SK-MEL-5 (cell line): ENCODE measurements at regions not wholly inside any gene's neighbourhood (a gene's known extent, or its start where the extent isn't known, plus 50 kb on each side); places are given as distances from the start of the nearest gene placed in this dataset.
"Not testable (repeated sequence)": the region's sequence is repeated elsewhere in the genome, so short reads cannot be mapped to it uniquely, and the experiment has no call there.

Experiments used
- DNase-seq: peaks from one replicate; pipeline ENCODE4 v3.0.0-alpha.2; 2016; ENCODE audit warnings: low read depth, low spot score
- in situ Hi-C: cut with HindIII; loops from 2 replicates; pipeline ENCODE4 v1.10.0; 2016; ENCODE audit warnings: low sequenced_read_pairs, high pct_unique_total_duplicates, low pct_unique_long_range_greater_than_20kb

GRCh38 chr5:57429513-57430120 lies 53.0 kb downstream of the ACTBL2 start:
- DNase-seq: no peak
- in situ Hi-C loops: no loop called here

GRCh38 chr5:57429021-57429420 lies 53.6 kb downstream of the ACTBL2 start:
- in situ Hi-C loops, DNase-seq: not testable (repeated sequence)

GRCh38 chr5:57422993-57423392 lies 59.6 kb downstream of the ACTBL2 start:
- no peak for DNase-seq
- in situ Hi-C loops: no loop called here

- no peak for DNase-seq
- in situ Hi-C loops: no loop called here
Measured at GRCh38 chr5:57422341-57422740, 60.3 kb downstream of the ACTBL2 start.

GRCh38 chr5:57420801-57421200 lies 61.8 kb downstream of the ACTBL2 start:
- in situ Hi-C loops: no loop called here
- DNase-seq: no peak

- DNase-seq: no peak
- in situ Hi-C loops: no loop called here
Measured at GRCh38 chr5:57417971-57418370, 64.6 kb downstream of the ACTBL2 start.

- DNase-seq: no peak
- in situ Hi-C loops: no loop called here
Measured at GRCh38 chr5:57417320-57417719, 65.3 kb downstream of the ACTBL2 start.

GRCh38 chr5:57416278-57416994 lies 66.2 kb downstream of the ACTBL2 start:
- in situ Hi-C loops: no loop called here
- no peak for DNase-seq

GRCh38 chr5:57414857-57415256 lies 67.8 kb downstream of the ACTBL2 start:
- in situ Hi-C loops: no loop called here
- no peak for DNase-seq

- no peak for DNase-seq
- in situ Hi-C loops: no loop called here
Measured at GRCh38 chr5:57414191-57414590, 68.4 kb downstream of the ACTBL2 start.

- in situ Hi-C loops: no loop called here
- no peak for DNase-seq
Measured at GRCh38 chr5:57413145-57413544, 69.5 kb downstream of the ACTBL2 start.

- in situ Hi-C loops: no loop called here
- no peak for DNase-seq
Measured at GRCh38 chr5:57412680-57413079, 69.9 kb downstream of the ACTBL2 start.

- in situ Hi-C loops: no loop called here
- no peak for DNase-seq
Measured at GRCh38 chr5:57411982-57412381, 70.6 kb downstream of the ACTBL2 start.

- in situ Hi-C loops: no loop called here
- DNase-seq: no peak
Measured at GRCh38 chr5:57410374-57411320, 72.0 kb downstream of the ACTBL2 start.

- in situ Hi-C loops: no loop called here
- DNase-seq: no peak
Measured at GRCh38 chr5:57408714-57409113, 73.9 kb downstream of the ACTBL2 start.

GRCh38 chr5:57408285-57408684 lies 74.3 kb downstream of the ACTBL2 start:
- no peak for DNase-seq
- in situ Hi-C loops: no loop called here

GRCh38 chr5:57407391-57407790 lies 75.2 kb downstream of the ACTBL2 start:
- in situ Hi-C loops: no loop called here
- DNase-seq: no peak

GRCh38 chr5:57406641-57407040 lies 76.0 kb downstream of the ACTBL2 start:
- in situ Hi-C loops: no loop called here
- DNase-seq: no peak
